H1 (cell line): ENCODE measurements at regions not wholly inside any gene's neighbourhood (a gene's known extent, or its start where the extent isn't known, plus 50 kb on each side); places are given as distances from the start of the nearest gene placed in this dataset.

Experiments used
- CTCF ChIA-PET: fragments of 300-600 bp; sonication (Branson Sonifier 250); formaldehyde crosslinking; loops from one replicate; lab custom pipeline; 2021; ENCODE audit not compliant: partially characterized antibody; lab: Charles Lee
- POLR2A ChIA-PET: fragments of 300-600 bp; sonication (Branson Sonifier 250); formaldehyde crosslinking; loops from one replicate; lab custom pipeline; 2021; ENCODE audit warnings: inconsistent platforms; ENCODE audit not compliant: partially characterized antibody; lab: Charles Lee
- DNase-seq, 2 experiments: peaks; one replicate each; pipeline versions ENCODE4 v3.0.0 to v3.0.0-alpha.2; 2010 to 2022; ENCODE audit warnings: low spot score in 2 of 2, low read depth in 1 of 2, mixed read lengths in 1 of 2
- FAIRE-seq: peaks from 2 replicates; lab custom pipeline; 2011; peaks lifted over from hg19 to GRCh38; lab: Jason Lieb, UNC
- H2AFZ ChIP-seq: 2 replicates; pipeline ENCODE4 v1.8.1; 2012; ENCODE audit warnings: low read length, inconsistent platforms
- H2AK5ac ChIP-seq: 2 replicates; pipeline ENCODE4 v1.6.1; 2013; ENCODE audit warnings: low read depth, low read length
- H2BK120ac ChIP-seq: replicated peaks from 2 replicates; pipeline ENCODE3; 2013; ENCODE audit warnings: low read depth, low read length, inconsistent platforms
- H2BK12ac ChIP-seq: 2 replicates; pipeline ENCODE4 v1.6.1; 2013; ENCODE audit warnings: low read depth, low read length
- H2BK15ac ChIP-seq: 2 replicates; pipeline ENCODE4 v1.6.1; 2013; ENCODE audit warnings: low read length
- H2BK20ac ChIP-seq: 2 replicates; pipeline ENCODE4 v1.6.1; 2013; ENCODE audit warnings: low read length
- H2BK5ac ChIP-seq: 2 replicates; pipeline ENCODE4 v1.6.1; 2013; ENCODE audit warnings: low read depth, low read length
- H3K14ac ChIP-seq: 2 replicates; pipeline ENCODE4 v1.6.1; 2013; ENCODE audit warnings: inconsistent platforms; ENCODE audit not compliant: insufficient read length
- H3K18ac ChIP-seq: 2 replicates; pipeline ENCODE4 v1.6.1; 2013; ENCODE audit warnings: low read length; ENCODE audit errors: extremely low read depth
- H3K23ac ChIP-seq: 2 replicates; pipeline ENCODE4 v1.6.1; 2013; ENCODE audit warnings: inconsistent platforms; ENCODE audit not compliant: insufficient read length
- H3K23me2 ChIP-seq: 2 replicates; pipeline ENCODE4 v1.6.1; 2013; ENCODE audit warnings: low read depth, low read length
- H3K27ac ChIP-seq: 2 replicates; pipeline ENCODE4 v1.6.1; 2011; ENCODE audit warnings: low read depth, low read length, inconsistent platforms
- H3K27me3 ChIP-seq, 4 experiments: replicated peaks in 1 of 4; 1 replicate in 1 of 4; 2 replicates in 3 of 4; pipeline versions ENCODE4 v1.6.1 to v1.8.1; 2011 to 2013; ENCODE audit warnings: low read length in 3 of 4, mild to moderate bottlenecking in 3 of 4, inconsistent platforms in 2 of 4, mixed read lengths in 2 of 4, moderate library complexity in 1 of 4; ENCODE audit not compliant: control insufficient read depth in 3 of 4, insufficient read depth in 3 of 4; ENCODE audit errors: extremely low read depth in 1 of 4
- H3K36me3 ChIP-seq, 4 experiments: 2 replicates each; pipeline versions ENCODE4 v1.6.1 to v1.8.1; 2011 to 2013; ENCODE audit warnings: mild to moderate bottlenecking in 4 of 4, low read length in 3 of 4, moderate library complexity in 2 of 4, control low read depth in 1 of 4, inconsistent platforms in 1 of 4; ENCODE audit not compliant: insufficient read depth in 4 of 4, control insufficient read depth in 2 of 4
- H3K4ac ChIP-seq: replicated peaks from 2 replicates; pipeline ENCODE3; 2013; ENCODE audit warnings: low read length, low read depth, mixed read lengths, inconsistent platforms; ENCODE audit not compliant: insufficient read length
- H3K4me1 ChIP-seq, 4 experiments: replicated peaks in 1 of 4; 1 replicate in 1 of 4; 2 replicates in 3 of 4; pipeline versions ENCODE4 v1.6.1 to v1.8.1; 2011 to 2013; ENCODE audit warnings: low read length in 3 of 4, inconsistent platforms in 2 of 4, mixed read lengths in 1 of 4; ENCODE audit not compliant: insufficient read depth in 4 of 4, control insufficient read depth in 3 of 4
- H3K4me2 ChIP-seq, 2 experiments: 2 replicates each; pipeline versions ENCODE4 v1.6.1 to v1.8.1; 2011 to 2013; ENCODE audit warnings: low read depth in 2 of 2, low read length in 2 of 2, control low read depth in 1 of 2, inconsistent platforms in 1 of 2, mild to moderate bottlenecking in 1 of 2; ENCODE audit not compliant: insufficient read depth in 1 of 2
- H3K4me3 ChIP-seq, 4 experiments: fragments of 200-600, 300-600 bp in 1 of 4; sonication (generic), shearing (Covaris generic), sonication (Bioruptor Twin) in 1 of 4; 2 replicates each; pipeline versions ENCODE4 v1.5.1 to v1.8.1; 2011 to 2016; ENCODE audit warnings: low read length in 4 of 4, low read depth in 3 of 4, control low read depth in 2 of 4, inconsistent platforms in 2 of 4, mild to moderate bottlenecking in 2 of 4, mixed read lengths in 1 of 4, moderate library complexity in 1 of 4; ENCODE audit not compliant: insufficient read depth in 2 of 4; ENCODE audit errors: extremely low read depth in 1 of 4
- H3K56ac ChIP-seq: replicated peaks from 2 replicates; pipeline ENCODE3; 2013; ENCODE audit warnings: low read depth, mild to moderate bottlenecking, mixed read lengths, low read length, inconsistent platforms; ENCODE audit not compliant: insufficient read length
- H3K79me1 ChIP-seq: 2 replicates; pipeline ENCODE4 v1.6.1; 2013; ENCODE audit warnings: low read depth, low read length, control low read depth
- H3K79me2 ChIP-seq, 2 experiments: 2 replicates each; pipeline versions ENCODE4 v1.6.1 to v1.8.1; 2012 to 2013; ENCODE audit warnings: low read length in 2 of 2, mild to moderate bottlenecking in 2 of 2, inconsistent platforms in 1 of 2; ENCODE audit not compliant: insufficient read depth in 2 of 2, control insufficient read depth in 1 of 2
- H3K9ac ChIP-seq, 4 experiments: replicated peaks in 1 of 4; 1 replicate in 1 of 4; 2 replicates in 3 of 4; pipeline versions ENCODE4 v1.6.1 to v1.8.1; 2011 to 2013; ENCODE audit warnings: low read depth in 3 of 4, low read length in 3 of 4, control low read depth in 2 of 4, mild to moderate bottlenecking in 2 of 4, moderate library complexity in 2 of 4, inconsistent platforms in 1 of 4; ENCODE audit errors: extremely low read depth in 1 of 4
- H3K9me3 ChIP-seq, 2 experiments: 2 replicates each; pipeline versions ENCODE4 v1.6.1 to v1.8.1; 2012 to 2013; ENCODE audit warnings: mild to moderate bottlenecking in 2 of 2, moderate library complexity in 2 of 2, control low read depth in 1 of 2, inconsistent platforms in 1 of 2, low read depth in 1 of 2, low read length in 1 of 2, mixed read lengths in 1 of 2; ENCODE audit not compliant: insufficient read depth in 2 of 2
- H4K20me1 ChIP-seq, 2 experiments: replicated peaks in 1 of 2; 2 replicates each; pipeline versions ENCODE3 to v1.8.1; 2011 to 2013; ENCODE audit warnings: inconsistent platforms in 2 of 2, low read length in 2 of 2, mild to moderate bottlenecking in 1 of 2; ENCODE audit not compliant: insufficient read depth in 2 of 2, control insufficient read depth in 1 of 2
- H4K5ac ChIP-seq: 2 replicates; pipeline ENCODE4 v1.6.1; 2013; ENCODE audit warnings: low read length, low read depth, mixed read lengths, inconsistent platforms; ENCODE audit not compliant: insufficient read length
- H4K8ac ChIP-seq: 2 replicates; pipeline ENCODE4 v1.8.0; 2013; ENCODE audit warnings: mild to moderate bottlenecking, moderate library complexity, low read length, inconsistent platforms; ENCODE audit not compliant: insufficient read depth; ENCODE audit errors: extremely low read depth
- H4K91ac ChIP-seq: replicated peaks from 2 replicates; pipeline ENCODE3; 2013; ENCODE audit warnings: low read length, mixed read lengths, inconsistent platforms; ENCODE audit not compliant: insufficient read length
- CEBPB ChIP-seq: IDR thresholded peaks from 2 replicates; pipeline ENCODE4 v1.6.1; 2012; ENCODE audit warnings: low read depth, low read length
- EGR1 ChIP-seq: IDR thresholded peaks from 2 replicates; pipeline ENCODE4 v1.6.1; 2011; ENCODE audit warnings: low read depth, low read length, borderline replicate concordance
- MAFK ChIP-seq: IDR thresholded peaks from 2 replicates; pipeline ENCODE4 v1.6.1; 2012; ENCODE audit warnings: low read depth, mild to moderate bottlenecking, improper control_type of control experiment, low read length
- MAX ChIP-seq: IDR thresholded peaks from 2 replicates; pipeline ENCODE4 v1.6.1; 2012; ENCODE audit warnings: inconsistent platforms
- RAD21 ChIP-seq, 2 experiments: IDR thresholded peaks in 1 of 2; conservative IDR thresholded peaks in 1 of 2; 2 replicates each; pipeline ENCODE4 v1.6.1; 2011; ENCODE audit warnings: low read depth in 2 of 2, low read length in 2 of 2, improper control_type of control experiment in 1 of 2, inconsistent platforms in 1 of 2, mild to moderate bottlenecking in 1 of 2, moderate library complexity in 1 of 2
- SIN3A ChIP-seq, 2 experiments: IDR thresholded peaks in 1 of 2; conservative IDR thresholded peaks in 1 of 2; 2 replicates each; pipeline ENCODE4 v1.6.1; 2011 to 2012; ENCODE audit warnings: low read length in 2 of 2, improper control_type of control experiment in 1 of 2, low read depth in 1 of 2, mild to moderate bottlenecking in 1 of 2
- TEAD4 ChIP-seq: IDR thresholded peaks from 2 replicates; pipeline ENCODE4 v1.6.1; 2012; ENCODE audit warnings: low read depth, low read length, inconsistent platforms, mixed read lengths
- WGBS, 2 experiments: shearing (Covaris generic) in 1 of 2; methylation state at CpG; one replicate each; pipeline versions ENCODE4 v1.1.6 to v1.1.7; 2013 to 2015; ENCODE audit warnings: low lambda C conversion rate in 2 of 2, mixed read lengths in 2 of 2, inconsistent platforms in 1 of 2, low coverage in 1 of 2, missing lambda C conversion rate in 1 of 2; ENCODE audit not compliant: insufficient replicate concordance in 2 of 2, insufficient coverage in 1 of 2, insufficient read length in 1 of 2; ENCODE audit errors: extremely low coverage in 1 of 2, missing lambda C conversion rate in 1 of 2; 5-methylcytosine and 5-hydroxymethylcytosine counted together
- TF ChIP-seq, protein P1 (sequence below), 3 experiments: IDR thresholded peaks; 1 replicate in 2 of 3; 2 replicates in 1 of 3; pipeline versions ENCODE4 v1.5.1 to v1.6.1; 2011; ENCODE audit warnings: low read length in 3 of 3, mild to moderate bottlenecking in 3 of 3, inconsistent platforms in 2 of 3, low read depth in 1 of 3, moderate library complexity in 1 of 3; ENCODE audit not compliant: insufficient read depth in 1 of 3; ENCODE audit errors: control extremely low read depth in 1 of 3

DNA sequence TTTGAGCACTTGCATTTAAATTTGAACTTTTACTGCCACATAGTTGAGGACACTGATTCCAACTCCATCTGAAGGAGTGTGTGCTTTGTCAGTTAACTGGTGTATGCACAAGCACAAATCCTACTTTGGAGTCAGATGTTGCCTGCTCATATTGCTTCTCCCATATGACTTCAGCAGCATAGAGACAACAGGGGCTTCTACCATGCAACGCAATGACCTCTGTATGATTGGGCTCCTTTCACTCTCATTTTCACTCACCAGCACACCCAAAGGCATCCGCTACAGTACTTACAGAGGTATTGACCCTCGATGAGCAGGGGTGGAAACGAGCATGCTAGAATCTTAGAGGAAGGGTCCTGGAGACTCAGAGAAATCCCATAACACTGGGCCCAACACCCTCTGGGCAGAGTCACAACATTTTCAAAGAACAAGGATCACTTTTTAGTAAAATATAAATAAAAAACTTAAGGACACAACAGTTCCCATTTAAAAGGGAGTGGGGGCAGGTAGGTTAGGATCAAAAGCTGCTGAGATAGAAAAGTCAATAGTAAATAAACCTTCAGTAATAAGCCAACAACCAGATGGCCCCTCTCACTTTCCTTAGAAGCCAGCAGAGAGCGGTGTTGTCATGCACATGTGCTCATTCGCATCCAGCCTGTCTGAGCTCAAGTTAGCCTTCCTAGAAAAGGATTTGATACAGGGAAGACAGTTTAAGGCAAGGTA is 203.8 kb downstream of the SNCAIP start:
- no peak overlapping the region for H3K56ac ChIP-seq
- no peak overlapping the region for H3K23ac ChIP-seq
- H2AK5ac ChIP-seq, result no peak overlapping the region
- H4K20me1 ChIP-seq, result no peaks in the 10 kb centered on the region
- H3K14ac ChIP-seq, result no peak overlapping the region
- no peaks in the 10 kb centered on the region for H3K79me2 ChIP-seq
- WGBS, 2 experiments, result 62% methylated on average over 6 of the region's 6 CpGs; no CpG with 5 or more reads in 1 of the 2 experiments
- peak in 1 of 2 experiments; percentile 50 for DNase-seq
- H3K27me3 ChIP-seq, result no peaks in the 10 kb centered on the region
- H4K5ac ChIP-seq, result no peak overlapping the region
- H3K4me2 ChIP-seq, result no peak overlapping the region
- no peak overlapping the region for H3K9ac ChIP-seq
- no peak for TF ChIP-seq TEAD4
- peak; percentile 99 to 100 for TF ChIP-seq RAD21 (IDR thresholded peaks at IDR 0.05 in 1 of 2, conservative IDR thresholded peaks at IDR 0.05 in 1 of 2; ENCODE audit: low read depth in 2 of 2, low read length in 2 of 2)
- TF ChIP-seq CEBPB, result 0 out of 2 replicates have a peak, but pooled peaks have one; percentile 12
- TF ChIP-seq EGR1, result no peak
- 0 out of 4 replicates have a peak, but pooled peaks of 1 of the 2 experiments have one; percentile 43 for TF ChIP-seq SIN3A (conservative IDR thresholded peaks at IDR 0.05 in 1 of 2, IDR thresholded peaks at IDR 0.05 in 1 of 2; ENCODE audit: low read depth in 1 of 2, low read length in 2 of 2)
- TF ChIP-seq MAFK, result no peak
- TF ChIP-seq MAX, result peak; percentile 60; the same call in 1 of the 2 replicates
- TF ChIP-seq, protein P1, sequence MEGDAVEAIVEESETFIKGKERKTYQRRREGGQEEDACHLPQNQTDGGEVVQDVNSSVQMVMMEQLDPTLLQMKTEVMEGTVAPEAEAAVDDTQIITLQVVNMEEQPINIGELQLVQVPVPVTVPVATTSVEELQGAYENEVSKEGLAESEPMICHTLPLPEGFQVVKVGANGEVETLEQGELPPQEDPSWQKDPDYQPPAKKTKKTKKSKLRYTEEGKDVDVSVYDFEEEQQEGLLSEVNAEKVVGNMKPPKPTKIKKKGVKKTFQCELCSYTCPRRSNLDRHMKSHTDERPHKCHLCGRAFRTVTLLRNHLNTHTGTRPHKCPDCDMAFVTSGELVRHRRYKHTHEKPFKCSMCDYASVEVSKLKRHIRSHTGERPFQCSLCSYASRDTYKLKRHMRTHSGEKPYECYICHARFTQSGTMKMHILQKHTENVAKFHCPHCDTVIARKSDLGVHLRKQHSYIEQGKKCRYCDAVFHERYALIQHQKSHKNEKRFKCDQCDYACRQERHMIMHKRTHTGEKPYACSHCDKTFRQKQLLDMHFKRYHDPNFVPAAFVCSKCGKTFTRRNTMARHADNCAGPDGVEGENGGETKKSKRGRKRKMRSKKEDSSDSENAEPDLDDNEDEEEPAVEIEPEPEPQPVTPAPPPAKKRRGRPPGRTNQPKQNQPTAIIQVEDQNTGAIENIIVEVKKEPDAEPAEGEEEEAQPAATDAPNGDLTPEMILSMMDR (IDR thresholded peaks at IDR 0.05; ENCODE audit: control extremely low read depth in 1 of 3, insufficient read depth in 1 of 3, low read depth in 1 of 3, low read length in 3 of 3), result peak; percentile 68 to 91 (median 84)
- peak overlapping the region; percentile 75 for H3K4ac ChIP-seq
- H2BK5ac ChIP-seq, result peak overlapping the region; percentile 31; the same call in 1 of the 2 replicates
- H3K9me3 ChIP-seq, result no peaks in the 10 kb centered on the region; a peak in 1 of 4 replicates
- no peaks in the 10 kb centered on the region for H3K23me2 ChIP-seq
- H3K4me3 ChIP-seq, result no peak overlapping the region
- POLR2A ChIA-PET, result no interaction called here
- H2BK15ac ChIP-seq, result peak overlapping the region; percentile 34; the same call in 1 of the 2 replicates
- H2BK12ac ChIP-seq, result peak overlapping the region; percentile 83; the same call in 1 of the 2 replicates
- no peaks in the 10 kb centered on the region for H3K79me1 ChIP-seq
- no peak overlapping the region for H4K8ac ChIP-seq
- peak; percentile 95 for FAIRE-seq
- CTCF ChIA-PET, result interaction anchor here (0.6 to 5.3 kb wide), 32 partner anchors 9 to 856 kb away, joined by 3 to 22 read pairs (median 4); no protein-coding TSS in a partner anchor
- H3K4me1 ChIP-seq, result peaks cover 0 to 4% (median 0%) of the 10 kb centered on the region in 4 experiments; a peak in 4 of 7 replicates
- H3K18ac ChIP-seq, result no peak overlapping the region; the same call in none of the 2 replicates
- H3K27ac ChIP-seq, result peak overlapping the region; percentile 2; the same call in 1 of the 2 replicates
- H2AFZ ChIP-seq, result peak overlapping the region; percentile 15; the same call in 1 of the 2 replicates
- H4K91ac ChIP-seq, result peak overlapping the region; percentile 2
- H2BK120ac ChIP-seq, result peak overlapping the region; percentile 60
- H3K36me3 ChIP-seq, result no peaks in the 10 kb centered on the region
- H2BK20ac ChIP-seq, result peak overlapping the region; percentile 74
